HEK293T (cell line): ENCODE measurements at regions not wholly inside any gene's neighbourhood (a gene's known extent, or its start where the extent isn't known, plus 50 kb on each side); places are given as distances from the start of the nearest gene placed in this dataset.

ENCODE experiments used
- FOXA1 ChIP-seq: fragments of 450-650 bp; IDR thresholded peaks from 2 replicates; pipeline ENCODE4 v1.6.1; 2016; ENCODE audit warnings: mild to moderate bottlenecking
- HDGF ChIP-seq: fragments of 450-650 bp; IDR thresholded peaks from 2 replicates; pipeline ENCODE4 v1.6.1; 2017; ENCODE audit warnings: antibody characterized with exemption, borderline replicate concordance
- LEF1 ChIP-seq: fragments of 450-650 bp; IDR thresholded peaks from 2 replicates; pipeline ENCODE4 v1.6.1; 2017; ENCODE audit warnings: mild to moderate bottlenecking, borderline replicate concordance
- TARDBP ChIP-seq: fragments of 450-650 bp; IDR thresholded peaks from 2 replicates; pipeline ENCODE4 v1.6.1; 2016

DNA sequence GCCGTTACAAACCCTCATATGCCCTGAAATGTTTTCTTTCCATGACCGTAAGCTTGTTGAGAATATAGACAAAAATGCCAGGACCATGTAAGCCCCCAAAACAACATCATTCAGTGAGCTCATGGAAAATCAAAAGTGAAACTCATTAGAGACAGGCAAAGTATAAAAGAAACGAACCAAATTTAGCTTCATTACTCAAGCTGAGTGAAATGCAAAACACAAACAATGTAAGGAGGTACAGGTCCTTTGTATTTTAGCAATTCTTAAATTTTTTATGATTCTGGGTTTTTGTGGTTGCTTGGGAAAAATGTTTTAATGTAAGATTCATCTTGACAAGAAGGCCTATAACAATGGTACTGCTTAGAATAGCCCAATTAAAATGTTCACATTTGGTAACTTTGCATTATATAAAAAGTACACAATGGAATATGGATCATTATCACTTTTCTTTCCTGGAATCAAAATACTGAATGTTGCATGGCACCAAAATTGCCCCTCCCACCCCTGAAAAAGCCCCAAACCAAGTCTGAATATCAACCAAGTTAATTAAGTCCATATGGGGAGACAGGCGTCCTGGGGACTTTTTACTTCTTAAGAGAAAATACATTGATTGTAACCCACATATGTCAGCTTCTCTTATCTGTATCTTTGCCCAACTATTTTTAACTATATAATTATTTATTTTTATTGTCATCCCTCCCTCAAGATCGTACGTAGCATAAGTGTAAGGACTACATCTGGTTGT, 247.7 kb upstream of the CDIN1 start:
- TF ChIP-seq LEF1 (no peak), FOXA1 (no peak), TARDBP (no peak), HDGF (no peak)
